Loucy (cell line): ENCODE measurements at regions not wholly inside any gene's neighbourhood (a gene's known extent, or its start where the extent isn't known, plus 50 kb on each side); places are given as distances from the start of the nearest gene placed in this dataset.
"Not testable (repeated sequence)": the region's sequence is repeated elsewhere in the genome, so short reads cannot be mapped to it uniquely, and the experiment has no call there.

Source experiments
- H2AFZ ChIP-seq: fragments of 200-600 bp; sonication (generic); 2 replicates; pipeline ENCODE4 v1.6.0; 2016; ENCODE audit warnings: antibody characterized with exemption, mild to moderate bottlenecking, low read length, moderate library complexity
- H3F3A ChIP-seq: fragments of 200-600 bp; 2 replicates; pipeline ENCODE4 v1.6.0; 2016; ENCODE audit warnings: antibody characterized with exemption, low read depth, mild to moderate bottlenecking
- H3K27me3 ChIP-seq: fragments of 200-600 bp; sonication (generic); 2 replicates; pipeline ENCODE4 v1.6.1; 2014; ENCODE audit warnings: low read length, mild to moderate bottlenecking; ENCODE audit not compliant: insufficient read depth, poor library complexity, severe bottlenecking
- H3K36me3 ChIP-seq: fragments of 200-600 bp; sonication (generic); 2 replicates; pipeline ENCODE4 v1.6.1; 2016; ENCODE audit warnings: low read length; ENCODE audit not compliant: insufficient read depth
- H3K4me1 ChIP-seq: fragments of 200-600 bp; sonication (generic); 2 replicates; pipeline ENCODE4 v1.5.1; 2014; ENCODE audit warnings: low read length, mild to moderate bottlenecking; ENCODE audit not compliant: insufficient read depth, poor library complexity, severe bottlenecking
- H3K4me2 ChIP-seq: fragments of 200-600 bp; sonication (generic); 2 replicates; pipeline ENCODE4 v1.6.0; 2014; ENCODE audit warnings: antibody characterized with exemption, low read length, low read depth, mild to moderate bottlenecking; ENCODE audit not compliant: poor library complexity, severe bottlenecking
- H3K4me3 ChIP-seq: fragments of 200-600 bp; sonication (generic); 2 replicates; pipeline ENCODE4 v1.5.1; 2014; ENCODE audit warnings: low read length, mild to moderate bottlenecking, mixed read lengths; ENCODE audit not compliant: poor library complexity, severe bottlenecking
- H3K79me2 ChIP-seq: fragments of 200-600 bp; sonication (generic); 2 replicates; pipeline ENCODE4 v1.6.1; 2014; ENCODE audit warnings: low read length; ENCODE audit not compliant: insufficient read depth
- H3K9ac ChIP-seq: fragments of 200-600 bp; sonication (generic); 2 replicates; pipeline ENCODE4 v1.6.0; 2014; ENCODE audit warnings: mild to moderate bottlenecking, low read depth, low read length, moderate library complexity; ENCODE audit not compliant: poor library complexity, severe bottlenecking
- H3K9me2 ChIP-seq: fragments of 200-600 bp; sonication (generic); replicated peaks from 2 replicates; pipeline ENCODE4 v1.6.1; 2016; ENCODE audit warnings: low read depth, low read length, mixed read lengths
- H3K9me3 ChIP-seq: fragments of 200-600 bp; sonication (generic); 2 replicates; pipeline ENCODE4 v1.6.1; 2014; ENCODE audit warnings: mild to moderate bottlenecking, antibody characterized with exemption, low read length, low read depth; ENCODE audit not compliant: insufficient read depth
- H4K20me1 ChIP-seq: fragments of 200-600 bp; sonication (generic); 2 replicates; pipeline ENCODE4 v1.6.0; 2014; ENCODE audit warnings: antibody characterized with exemption, low read length, mild to moderate bottlenecking; ENCODE audit not compliant: insufficient read depth, poor library complexity, severe bottlenecking
- TF ChIP-seq, protein P1 (sequence below): fragments of 200-600 bp; sonication (generic); conservative IDR thresholded peaks from 2 replicates; pipeline ENCODE4 v1.5.1; 2014; ENCODE audit warnings: mild to moderate bottlenecking, antibody characterized with exemption, low read length

- not testable (repeated sequence) for H3K9me3 ChIP-seq, H3K4me3 ChIP-seq, H3K9ac ChIP-seq, H3K36me3 ChIP-seq, H3K27me3 ChIP-seq, H4K20me1 ChIP-seq, H3F3A ChIP-seq, H2AFZ ChIP-seq, H3K4me1 ChIP-seq, H3K79me2 ChIP-seq, H3K9me2 ChIP-seq, H3K4me2 ChIP-seq
- TF ChIP-seq, protein P1, sequence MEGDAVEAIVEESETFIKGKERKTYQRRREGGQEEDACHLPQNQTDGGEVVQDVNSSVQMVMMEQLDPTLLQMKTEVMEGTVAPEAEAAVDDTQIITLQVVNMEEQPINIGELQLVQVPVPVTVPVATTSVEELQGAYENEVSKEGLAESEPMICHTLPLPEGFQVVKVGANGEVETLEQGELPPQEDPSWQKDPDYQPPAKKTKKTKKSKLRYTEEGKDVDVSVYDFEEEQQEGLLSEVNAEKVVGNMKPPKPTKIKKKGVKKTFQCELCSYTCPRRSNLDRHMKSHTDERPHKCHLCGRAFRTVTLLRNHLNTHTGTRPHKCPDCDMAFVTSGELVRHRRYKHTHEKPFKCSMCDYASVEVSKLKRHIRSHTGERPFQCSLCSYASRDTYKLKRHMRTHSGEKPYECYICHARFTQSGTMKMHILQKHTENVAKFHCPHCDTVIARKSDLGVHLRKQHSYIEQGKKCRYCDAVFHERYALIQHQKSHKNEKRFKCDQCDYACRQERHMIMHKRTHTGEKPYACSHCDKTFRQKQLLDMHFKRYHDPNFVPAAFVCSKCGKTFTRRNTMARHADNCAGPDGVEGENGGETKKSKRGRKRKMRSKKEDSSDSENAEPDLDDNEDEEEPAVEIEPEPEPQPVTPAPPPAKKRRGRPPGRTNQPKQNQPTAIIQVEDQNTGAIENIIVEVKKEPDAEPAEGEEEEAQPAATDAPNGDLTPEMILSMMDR: peak; percentile 47
These were observed 4854.9 kb upstream of the OR11H1 start for GRCh38 chr22:10673065-10673464.

- not testable (repeated sequence) for H3K27me3 ChIP-seq, H3K4me1 ChIP-seq, H3K4me3 ChIP-seq, H3F3A ChIP-seq, H3K79me2 ChIP-seq, H3K36me3 ChIP-seq, H3K9ac ChIP-seq, H3K4me2 ChIP-seq, H3K9me3 ChIP-seq, H4K20me1 ChIP-seq, H3K9me2 ChIP-seq, H2AFZ ChIP-seq
- TF ChIP-seq, protein P1: peak; percentile 28; the same call in 1 of the 2 replicates
These were observed 4849.3 kb upstream of the OR11H1 start for GRCh38 chr22:10678720-10679119.

- not testable (repeated sequence) for H3K9ac ChIP-seq, H2AFZ ChIP-seq, H3K27me3 ChIP-seq, H3K4me3 ChIP-seq, H3K9me2 ChIP-seq, H3K4me1 ChIP-seq, H3K9me3 ChIP-seq, H3K36me3 ChIP-seq, H3K4me2 ChIP-seq, H3K79me2 ChIP-seq, H3F3A ChIP-seq, H4K20me1 ChIP-seq
These were observed 4842.6 kb upstream of the OR11H1 start for GRCh38 chr22:10685436-10685835.

- H3K4me1 ChIP-seq, H3K79me2 ChIP-seq, H2AFZ ChIP-seq, H3K27me3 ChIP-seq, H3K9ac ChIP-seq, H4K20me1 ChIP-seq, H3K9me3 ChIP-seq, H3K9me2 ChIP-seq, H3K4me2 ChIP-seq, H3K36me3 ChIP-seq, H3K4me3 ChIP-seq, H3F3A ChIP-seq: not testable (repeated sequence)
These were observed 4840.7 kb upstream of the OR11H1 start for GRCh38 chr22:10687256-10687655.

DNA sequence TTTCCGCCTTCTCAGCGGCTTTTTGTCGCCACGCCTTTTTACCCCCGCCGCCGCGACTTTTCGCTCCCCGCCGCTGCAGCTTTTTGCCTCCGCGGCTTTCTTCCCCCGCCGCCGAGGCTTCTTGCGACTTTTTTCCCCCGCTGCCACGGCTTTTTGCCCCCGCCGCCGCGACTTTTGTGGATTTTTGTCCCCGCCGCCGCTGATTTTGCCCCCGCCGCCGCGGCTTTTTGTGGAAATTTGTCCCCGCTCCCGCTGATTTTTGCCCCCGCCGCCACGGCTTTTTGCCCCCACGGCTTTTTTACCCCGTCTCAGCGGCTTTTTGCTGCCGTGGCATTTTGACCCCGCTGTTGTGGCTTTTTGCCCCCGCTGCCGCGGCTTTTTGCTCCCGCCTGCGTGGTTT lies 4829.2 kb upstream of the OR11H1 start:
- not testable (repeated sequence) for H3K9me3 ChIP-seq, H3K36me3 ChIP-seq, H3K4me2 ChIP-seq, H3K9ac ChIP-seq, H2AFZ ChIP-seq, H3K79me2 ChIP-seq, H3K9me2 ChIP-seq, H3K27me3 ChIP-seq, H3K4me3 ChIP-seq, H4K20me1 ChIP-seq, H3K4me1 ChIP-seq, H3F3A ChIP-seq

DNA sequence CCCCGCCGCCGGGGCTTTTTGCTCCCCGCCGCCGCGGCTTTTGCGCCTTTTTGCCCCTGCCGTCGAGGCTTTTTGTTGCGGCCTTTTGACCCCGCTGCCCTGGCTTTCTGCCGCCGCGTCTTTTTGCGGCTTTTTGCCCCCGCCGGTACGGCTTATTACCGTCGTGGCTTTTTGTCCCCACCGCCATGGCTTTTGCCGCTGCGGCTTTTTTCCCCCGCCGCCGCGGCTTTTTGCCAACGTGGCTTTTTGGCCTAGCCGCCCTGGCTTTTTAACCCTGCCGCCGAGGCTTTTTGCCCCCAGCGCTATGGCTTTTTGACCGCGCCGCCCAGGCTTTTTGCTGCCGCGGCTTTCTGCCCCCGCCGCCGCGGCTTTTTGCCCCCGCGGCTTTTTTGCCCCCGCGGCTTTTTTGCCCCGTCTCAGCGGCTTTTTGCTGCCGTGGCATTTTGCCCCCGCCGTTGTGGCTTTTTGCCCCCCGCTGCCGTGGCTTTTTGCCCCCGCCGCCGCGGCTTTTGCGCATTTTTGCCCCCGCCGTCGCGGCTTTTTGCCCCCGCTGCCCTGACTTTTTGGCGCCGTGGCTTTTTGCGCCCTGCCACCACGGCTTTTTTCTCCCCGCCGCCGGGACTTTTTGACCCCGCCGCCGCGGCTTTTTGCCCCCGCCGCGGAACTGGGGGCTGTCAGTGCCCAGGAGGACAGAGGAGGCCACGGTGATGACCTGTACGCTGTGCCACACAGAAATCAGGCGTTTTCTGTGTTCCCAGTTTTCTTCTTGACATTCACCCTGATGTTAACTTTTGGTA lies 4828.5 kb upstream of the OR11H1 start:
- H3K9ac ChIP-seq, H3K4me3 ChIP-seq, H3K9me3 ChIP-seq, H3K4me2 ChIP-seq, H3K36me3 ChIP-seq, H3K9me2 ChIP-seq, H4K20me1 ChIP-seq, H3K4me1 ChIP-seq, H3F3A ChIP-seq, H2AFZ ChIP-seq, H3K27me3 ChIP-seq, H3K79me2 ChIP-seq: not testable (repeated sequence)
